GM18867 (cell line): ENCODE measurements at regions not wholly inside any gene's neighbourhood (a gene's known extent, or its start where the extent isn't known, plus 50 kb on each side); places are given as distances from the start of the nearest gene placed in this dataset.
"Not testable (repeated sequence)": the region's sequence is repeated elsewhere in the genome, so short reads cannot be mapped to it uniquely, and the experiment has no call there.

Source experiments
- ATAC-seq: cut with Tn5 transposase; IDR thresholded peaks from one replicate; pipeline ENCODE4 v1.9.1; 2021; ENCODE audit warnings: mild to moderate bottlenecking, moderate library complexity; ENCODE audit not compliant: unreplicated experiment

DNA sequence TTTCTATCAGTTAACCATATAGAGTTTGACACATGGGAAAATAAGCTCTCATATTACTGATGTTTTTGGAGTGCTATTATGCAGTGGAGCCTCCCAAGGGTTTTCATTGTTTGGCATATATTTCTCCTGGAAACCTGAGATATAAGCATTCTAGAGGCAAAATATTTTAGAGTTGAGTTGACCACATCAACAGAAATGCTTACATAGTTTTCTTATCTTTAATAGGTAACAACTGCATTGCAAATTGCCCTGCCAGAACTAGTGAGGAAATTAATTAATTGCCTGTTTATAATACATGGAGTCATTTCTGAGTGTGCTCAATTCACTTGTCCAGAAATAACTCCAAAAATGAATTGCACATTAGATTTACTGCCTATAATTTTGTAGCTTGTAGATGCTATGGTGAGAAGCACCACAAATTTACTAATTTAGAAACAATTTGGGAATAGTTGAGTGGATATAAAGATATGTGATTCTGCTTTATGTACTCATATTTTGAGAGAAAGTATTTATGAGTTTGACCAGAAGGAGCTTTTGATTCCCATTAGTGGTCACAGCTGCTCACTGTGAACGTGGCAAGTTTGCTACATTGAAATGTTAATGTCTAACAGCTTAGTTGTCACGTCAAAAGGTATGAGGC is 288.7 kb downstream of the CD109 start:
- ATAC-seq = no peak

DNA sequence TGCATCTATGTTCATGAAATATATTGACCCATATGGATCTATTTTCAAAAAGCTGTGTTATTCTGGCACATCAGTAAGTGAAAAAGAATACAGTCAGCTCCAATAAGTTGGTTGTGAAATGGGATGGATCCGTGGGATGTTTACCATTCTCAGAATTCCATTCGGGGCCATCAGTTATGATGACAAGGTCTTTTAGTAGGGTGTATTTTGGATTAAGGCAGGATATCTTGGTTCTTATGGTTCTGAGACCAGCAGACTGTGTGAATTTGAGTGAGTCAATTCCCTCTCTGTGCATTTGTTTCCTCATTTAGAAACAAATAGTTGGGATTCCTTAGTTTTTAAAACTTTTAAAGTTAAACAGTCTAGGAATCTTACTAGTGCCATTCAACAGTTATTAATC is 287.4 kb downstream of the CD109 start:
- ATAC-seq = no peak

DNA sequence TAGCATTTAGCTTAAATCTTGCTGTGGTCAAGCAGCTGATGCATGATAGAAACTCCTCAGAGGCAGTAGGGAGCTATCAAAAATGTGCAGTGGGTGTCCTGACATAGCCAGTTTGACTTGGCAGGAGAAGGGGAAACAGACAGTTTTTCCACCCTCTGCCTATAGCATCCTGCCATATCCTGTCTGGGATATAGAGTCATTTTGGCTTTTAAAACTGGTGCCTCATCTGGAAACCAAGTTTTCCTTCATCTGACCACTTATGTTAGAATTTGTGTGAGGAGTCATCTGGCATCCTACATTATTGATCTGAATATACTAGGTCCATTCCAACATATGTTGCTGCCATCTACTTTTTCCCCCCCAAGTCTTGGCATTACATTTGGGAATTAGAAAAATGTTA is 284.1 kb downstream of the CD109 start:
- ATAC-seq = no peak

DNA sequence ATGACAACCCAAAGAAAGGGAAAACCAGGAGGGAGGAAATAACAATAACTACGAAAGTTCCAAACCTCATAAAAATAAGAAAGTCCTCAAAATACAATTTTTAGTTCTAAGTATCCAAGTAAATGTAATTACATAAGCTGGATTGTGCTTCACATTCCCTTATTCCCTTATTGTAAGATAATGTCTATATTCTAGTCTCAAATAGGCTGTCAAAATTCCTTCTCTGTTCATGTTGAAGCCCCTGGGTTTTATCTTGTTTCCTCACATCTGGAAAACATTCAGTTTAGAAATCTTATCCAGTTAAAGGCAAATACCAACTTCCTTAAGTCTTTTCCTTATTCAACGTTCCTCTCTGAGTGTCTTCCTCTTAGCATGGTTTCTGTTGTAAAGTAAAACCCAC is 282.3 kb downstream of the CD109 start:
- ATAC-seq = no peak

GRCh38 chr6:73972518-73972917 is 276.5 kb downstream of the CD109 start:
- not testable (repeated sequence) for ATAC-seq

GRCh38 chr6:73969971-73970970 is 274.3 kb downstream of the CD109 start:
- ATAC-seq = no peak

GRCh38 chr6:73968221-73968757 is 272.3 kb downstream of the CD109 start:
- ATAC-seq = no peak

DNA sequence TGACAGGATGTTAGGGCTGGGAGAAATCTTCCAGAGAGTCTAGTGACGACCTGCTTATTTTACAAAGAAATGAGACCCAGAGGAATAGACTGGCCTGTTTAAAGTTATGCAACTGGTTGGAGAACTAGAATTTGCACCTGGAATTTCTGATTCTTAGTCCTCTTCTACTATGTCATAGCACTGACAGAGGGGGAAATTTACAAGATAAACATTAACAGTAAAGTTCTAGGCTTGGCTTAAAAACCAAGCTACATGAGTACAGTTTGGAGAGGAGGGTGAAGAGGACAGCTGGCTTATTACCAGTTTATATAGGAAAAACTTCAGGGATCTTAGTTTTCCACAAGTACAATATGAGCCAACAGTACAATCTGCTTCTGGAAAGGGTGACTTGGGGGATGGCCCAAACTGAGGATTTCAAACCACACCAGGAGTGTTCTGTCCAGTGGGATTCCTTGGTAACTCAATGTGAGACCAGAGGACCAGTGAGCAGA is 269.6 kb downstream of the CD109 start:
- no peak for ATAC-seq

DNA sequence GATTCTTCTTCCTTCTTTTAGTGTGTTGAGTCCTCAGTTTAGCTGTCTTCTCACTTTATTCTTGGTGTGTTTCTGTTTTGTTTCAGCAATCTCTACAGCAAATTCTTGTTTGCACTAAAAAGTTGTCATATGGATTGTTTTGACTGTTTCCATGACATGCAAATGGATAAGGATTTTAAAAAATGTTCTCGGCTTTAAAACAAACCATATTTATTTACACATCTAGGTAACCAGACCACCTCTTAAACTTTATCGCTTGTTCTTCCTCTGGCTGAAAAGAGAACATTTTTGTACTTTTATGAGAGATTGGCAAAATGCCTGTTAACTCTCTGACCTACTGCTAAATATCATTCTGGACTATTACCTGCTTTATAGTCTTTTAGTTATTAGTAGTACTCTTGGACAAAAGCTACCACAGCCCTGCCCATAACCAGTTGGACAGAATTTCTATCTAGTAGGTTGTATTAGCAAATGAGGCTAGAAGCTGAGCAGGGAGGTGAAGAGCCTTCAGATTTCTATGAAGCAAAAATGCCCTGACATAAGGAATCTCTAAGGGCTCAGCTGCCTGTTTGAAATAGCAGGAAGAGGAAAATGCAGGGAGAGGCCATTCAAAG is 268.3 kb downstream of the CD109 start:
- no peak for ATAC-seq

DNA sequence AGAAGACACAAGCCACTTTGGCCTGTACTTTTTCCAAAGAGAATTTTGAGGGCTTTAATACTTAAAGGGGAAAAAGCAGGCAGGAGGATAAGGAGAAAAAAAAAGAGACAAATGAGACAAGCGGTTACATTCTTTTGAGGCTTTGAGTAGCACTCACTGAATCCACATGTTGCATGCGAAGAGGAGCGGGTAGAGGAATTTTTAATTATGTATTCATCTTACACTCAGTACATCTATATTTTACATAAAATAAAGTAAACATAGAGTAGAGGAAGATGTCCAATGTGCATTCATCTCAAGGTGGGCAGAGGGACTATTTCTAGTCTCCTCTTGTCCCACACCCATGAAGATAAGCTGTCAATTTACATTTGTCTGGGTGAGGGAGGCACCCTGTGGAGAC is 266.9 kb downstream of the CD109 start:
- ATAC-seq = no peak

DNA sequence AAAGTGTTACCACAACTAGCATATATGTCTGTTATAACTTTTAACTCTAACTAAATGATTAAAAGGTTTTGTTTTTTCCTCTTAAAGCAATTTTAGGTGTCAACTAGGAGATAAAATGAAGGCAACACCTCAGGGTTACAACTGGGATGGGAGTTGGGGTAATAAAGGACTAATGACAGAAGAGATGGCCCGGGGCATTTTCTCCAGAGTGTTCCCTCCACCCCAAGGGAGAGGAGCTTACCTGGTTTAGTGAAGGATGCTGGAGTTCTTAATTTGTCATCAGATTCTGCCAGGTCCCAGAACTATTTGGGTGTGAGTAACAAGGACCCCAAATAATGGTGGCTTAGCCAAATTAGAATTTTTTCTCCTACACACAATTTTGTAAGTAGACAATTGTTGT is 260.3 kb downstream of the CD109 start:
- ATAC-seq = no peak

DNA sequence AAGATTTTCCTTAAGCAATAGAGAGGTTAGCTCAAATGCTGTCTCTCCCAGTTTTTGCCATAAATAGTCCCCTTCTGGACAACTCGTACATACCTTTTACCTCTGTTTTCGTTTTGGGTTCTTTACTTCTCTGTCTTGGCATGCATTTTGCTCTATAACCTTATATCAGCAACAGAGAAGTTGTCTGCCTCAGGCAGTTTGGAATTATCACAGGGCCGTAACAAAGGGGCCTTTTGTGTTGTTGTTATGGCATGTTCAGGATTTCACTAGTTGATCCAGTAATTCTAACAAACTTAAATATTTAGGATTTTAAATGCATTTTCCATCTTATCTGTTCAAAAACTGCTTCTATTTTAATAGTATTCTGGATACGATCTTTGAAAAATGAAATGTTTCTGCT is 259.8 kb downstream of the CD109 start:
- no peak for ATAC-seq

GRCh38 chr6:73954881-73955280 is 258.9 kb downstream of the CD109 start:
- no peak for ATAC-seq

DNA sequence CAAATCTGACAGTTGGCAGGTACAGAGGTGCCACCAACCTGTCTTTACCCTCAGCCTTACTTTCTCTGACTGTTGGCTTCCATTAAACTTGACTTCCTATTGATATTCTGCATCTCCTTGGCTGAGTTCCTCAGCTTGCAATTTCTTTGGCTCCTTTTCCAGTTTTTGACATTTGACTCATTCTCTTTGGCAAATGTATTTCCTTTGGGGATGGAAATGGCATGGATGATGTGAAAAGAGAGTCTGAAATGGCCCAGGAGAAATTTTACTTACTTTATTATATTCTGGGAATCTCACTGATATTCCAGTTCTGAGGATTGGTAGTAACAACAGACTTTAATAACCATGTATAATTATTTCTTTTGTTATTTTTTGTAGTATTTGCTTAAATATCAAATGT is 255.2 kb downstream of the CD109 start:
- ATAC-seq = no peak

- ATAC-seq = no peak
Observed at GRCh38 chr6:73943930-73944652, 248.1 kb downstream of the CD109 start.

- ATAC-seq = no peak
Observed at GRCh38 chr6:73943411-73943810, 247.4 kb downstream of the CD109 start.

- ATAC-seq = peak; percentile 60
Observed at GRCh38 chr6:73942592-73943186, 246.7 kb downstream of the CD109 start.

DNA sequence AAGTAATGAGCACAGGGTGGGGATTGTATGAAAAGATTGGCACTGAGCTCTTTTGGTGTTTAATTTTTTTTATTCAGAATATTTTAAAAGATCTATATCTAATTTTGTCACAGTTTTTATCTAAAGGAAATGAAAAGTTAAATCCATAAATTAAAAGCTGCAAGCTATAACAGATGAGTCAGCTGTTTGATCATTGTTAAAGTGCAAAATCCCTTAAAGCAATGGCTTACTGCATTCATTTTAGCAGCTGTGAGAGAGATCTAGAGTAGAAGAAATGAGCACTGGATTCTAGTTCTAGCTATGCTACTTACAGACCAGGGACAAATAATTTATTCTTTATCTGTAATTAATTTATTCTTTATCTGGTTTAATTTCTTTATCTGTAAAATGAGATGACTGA is 245.9 kb downstream of the CD109 start:
- no peak for ATAC-seq

DNA sequence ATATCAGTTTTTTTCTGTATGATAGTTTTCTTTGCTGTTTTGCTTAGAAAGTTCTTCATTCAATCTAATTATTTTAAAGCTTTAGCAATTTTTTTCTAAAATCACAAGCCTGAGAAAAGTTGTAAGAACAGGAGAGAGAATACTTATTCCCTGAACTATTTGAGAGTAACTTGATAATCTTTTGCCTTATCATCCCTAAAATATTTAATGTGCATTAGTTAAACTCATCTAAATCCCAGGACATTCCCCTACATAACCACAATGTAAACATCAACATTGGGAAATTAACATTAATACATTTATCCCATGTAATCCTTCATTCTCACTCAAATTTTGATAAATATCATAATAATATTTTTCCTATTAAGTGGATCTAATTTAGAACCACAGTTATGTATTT is 241.8 kb downstream of the CD109 start:
- ATAC-seq = no peak

DNA sequence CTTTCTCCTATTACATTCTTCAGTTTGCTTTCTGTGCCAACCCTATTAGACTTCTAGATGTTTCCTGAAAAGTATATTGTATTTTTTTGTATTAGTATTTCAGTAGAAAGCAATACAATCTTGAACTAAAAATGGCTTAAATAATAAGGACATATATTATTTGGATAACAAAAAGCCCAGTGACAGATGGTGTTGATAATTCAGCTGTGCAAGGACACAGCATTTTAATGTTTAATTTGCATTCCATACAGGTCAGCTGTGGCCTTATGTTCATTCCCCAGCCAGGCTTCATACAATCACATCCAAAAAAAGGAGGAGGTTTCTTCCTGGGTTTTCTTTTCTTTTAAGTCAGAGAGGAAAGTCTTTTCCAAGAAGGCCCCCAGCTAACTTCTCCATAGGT is 236.9 kb downstream of the CD109 start:
- ATAC-seq = no peak
